H9 (cell line): ENCODE measurements at regions not wholly inside any gene's neighbourhood (a gene's known extent, or its start where the extent isn't known, plus 50 kb on each side); places are given as distances from the start of the nearest gene placed in this dataset.

Source experiments
- DNase-seq: peaks from one replicate; pipeline ENCODE4 v3.0.0-alpha.2; 2017
- H2AFZ ChIP-seq: one replicate; pipeline ENCODE4 v1.6.1; 2013; ENCODE audit warnings: mild to moderate bottlenecking, low read length, control low read depth, moderate library complexity
- H2AK5ac ChIP-seq: 2 replicates; pipeline ENCODE4 v1.6.1; 2013; ENCODE audit warnings: low read length, control low read depth, mixed read lengths; ENCODE audit not compliant: insufficient read length
- H2BK120ac ChIP-seq: one replicate; pipeline ENCODE4 v1.6.1; 2013; ENCODE audit warnings: low read depth, mild to moderate bottlenecking, low read length, control low read depth, inconsistent platforms; ENCODE audit not compliant: poor library complexity, severe bottlenecking
- H2BK12ac ChIP-seq: 2 replicates; pipeline ENCODE4 v1.6.1; 2013; ENCODE audit warnings: low read length, control low read depth, mixed read lengths, low read depth; ENCODE audit not compliant: insufficient read length
- H2BK15ac ChIP-seq: 2 replicates; pipeline ENCODE4 v1.6.1; 2013; ENCODE audit warnings: low read depth, low read length, control low read depth
- H2BK20ac ChIP-seq: one replicate; pipeline ENCODE4 v1.6.1; 2013; ENCODE audit warnings: low read depth, mild to moderate bottlenecking, low read length, control low read depth, inconsistent platforms; ENCODE audit not compliant: poor library complexity, severe bottlenecking
- H2BK5ac ChIP-seq: 2 replicates; pipeline ENCODE4 v1.6.1; 2013; ENCODE audit warnings: low read length, control low read depth, mixed read lengths; ENCODE audit not compliant: insufficient read length
- H3K14ac ChIP-seq: 2 replicates; pipeline ENCODE4 v1.6.1; 2013; ENCODE audit warnings: low read length, control low read depth; ENCODE audit not compliant: insufficient read depth
- H3K18ac ChIP-seq: 2 replicates; pipeline ENCODE4 v1.6.1; 2013; ENCODE audit warnings: low read depth, mild to moderate bottlenecking, mixed read lengths, low read length, control low read depth; ENCODE audit not compliant: insufficient read length
- H3K23ac ChIP-seq: 2 replicates; pipeline ENCODE4 v1.6.1; 2013; ENCODE audit warnings: low read length, control low read depth, mixed read lengths, low read depth; ENCODE audit not compliant: insufficient read length
- H3K23me2 ChIP-seq: 2 replicates; pipeline ENCODE4 v1.6.1; 2013; ENCODE audit warnings: low read depth, mild to moderate bottlenecking, mixed read lengths, low read length, control low read depth; ENCODE audit not compliant: insufficient read length, poor library complexity, severe bottlenecking
- H3K27ac ChIP-seq: 2 replicates; pipeline ENCODE4 v1.5.1; 2013; ENCODE audit warnings: low read length, control low read depth, mixed read lengths, low read depth; ENCODE audit not compliant: insufficient read length
- H3K27me3 ChIP-seq: 2 replicates; pipeline ENCODE4 v1.6.1; 2013; ENCODE audit warnings: low read length, control low read depth, inconsistent platforms; ENCODE audit not compliant: insufficient read depth
- H3K4ac ChIP-seq: 2 replicates; pipeline ENCODE4 v1.6.1; 2013; ENCODE audit warnings: low read depth, mild to moderate bottlenecking, control low read depth, inconsistent platforms, low read length, moderate library complexity
- H3K4me1 ChIP-seq: 2 replicates; pipeline ENCODE4 v1.6.1; 2013; ENCODE audit warnings: low read length, control low read depth, inconsistent platforms; ENCODE audit not compliant: insufficient read depth
- H3K4me2 ChIP-seq: 2 replicates; pipeline ENCODE4 v1.6.1; 2013; ENCODE audit warnings: low read length, control low read depth, mixed read lengths; ENCODE audit not compliant: insufficient read length, insufficient read depth
- H3K56ac ChIP-seq: 2 replicates; pipeline ENCODE4 v1.6.1; 2013; ENCODE audit warnings: low read depth, mild to moderate bottlenecking, mixed read lengths, low read length, control low read depth; ENCODE audit not compliant: insufficient read length
- H3K79me1 ChIP-seq: 2 replicates; pipeline ENCODE4 v1.6.1; 2013; ENCODE audit warnings: low read depth, mild to moderate bottlenecking, moderate library complexity, low read length, control low read depth, inconsistent platforms; ENCODE audit not compliant: insufficient read depth, poor library complexity, severe bottlenecking
- H3K79me2 ChIP-seq: 2 replicates; pipeline ENCODE4 v1.6.1; 2013; ENCODE audit warnings: low read length, control low read depth, inconsistent platforms; ENCODE audit not compliant: insufficient read depth
- H3K9ac ChIP-seq: 2 replicates; pipeline ENCODE4 v1.6.1; 2013; ENCODE audit warnings: low read length, control low read depth, mixed read lengths; ENCODE audit not compliant: insufficient read length; ENCODE audit errors: extremely low read depth
- H3K9me3 ChIP-seq: one replicate; pipeline ENCODE4 v1.6.1; 2013; ENCODE audit warnings: low read depth, low read length, inconsistent platforms; ENCODE audit not compliant: control insufficient read depth
- H3T11ph ChIP-seq: one replicate; pipeline ENCODE4 v1.6.1; 2013; ENCODE audit warnings: mild to moderate bottlenecking, low read length, control low read depth, inconsistent platforms
- H4K20me1 ChIP-seq: one replicate; pipeline ENCODE4 v1.6.1; 2013; ENCODE audit not compliant: control insufficient read depth, insufficient read length, insufficient read depth
- H4K5ac ChIP-seq: 2 replicates; pipeline ENCODE4 v1.6.1; 2013; ENCODE audit warnings: low read depth, mild to moderate bottlenecking, mixed read lengths, low read length, control low read depth; ENCODE audit not compliant: insufficient read length
- H4K8ac ChIP-seq: replicated peaks from 2 replicates; pipeline ENCODE4 v1.6.1; 2013; ENCODE audit warnings: low read length, control low read depth, mixed read lengths, low read depth; ENCODE audit not compliant: insufficient read length
- H4K91ac ChIP-seq: 2 replicates; pipeline ENCODE4 v1.6.1; 2013; ENCODE audit warnings: low read depth, mild to moderate bottlenecking, moderate library complexity, mixed read lengths, low read length, control low read depth; ENCODE audit not compliant: insufficient read length
- H3K27ac Mint-ChIP-seq, 3 experiments: 2 replicates in 2 of 3; 3 replicates in 1 of 3; pipeline ENCODE4 v1.8.0; 2020 to 2021; ENCODE audit warnings: mixed read lengths in 3 of 3, mild to moderate bottlenecking in 1 of 3, moderate library complexity in 1 of 3
- H3K27me3 Mint-ChIP-seq: 2 replicates; pipeline ENCODE4 v1.8.0; 2021; ENCODE audit warnings: low read depth, mild to moderate bottlenecking, moderate library complexity, mixed read lengths
- H3K36me3 Mint-ChIP-seq, 3 experiments: 2 replicates in 2 of 3; 3 replicates in 1 of 3; pipeline ENCODE4 v1.8.0; 2020 to 2021; ENCODE audit warnings: low read depth in 3 of 3, mixed read lengths in 3 of 3; ENCODE audit not compliant: insufficient read depth in 1 of 3
- H3K4me1 Mint-ChIP-seq, 2 experiments: 2 replicates each; pipeline ENCODE4 v1.8.0; 2020; ENCODE audit warnings: mixed read lengths in 2 of 2
- H3K4me3 Mint-ChIP-seq, 2 experiments: 2 replicates in 1 of 2; 3 replicates in 1 of 2; pipeline ENCODE4 v1.8.0; 2020 to 2021; ENCODE audit warnings: mild to moderate bottlenecking in 2 of 2, mixed read lengths in 2 of 2, moderate library complexity in 1 of 2
- H3K9me3 Mint-ChIP-seq, 2 experiments: 2 replicates in 1 of 2; 3 replicates in 1 of 2; pipeline ENCODE4 v1.8.0; 2020; ENCODE audit warnings: mild to moderate bottlenecking in 2 of 2, mixed read lengths in 2 of 2, moderate library complexity in 1 of 2
- WGBS: extraction: QIAGEN DNeasy Blood & Tissue Kit; methylation state at CpG from one replicate; pipeline ENCODE4 v1.1.7; 2013; ENCODE audit warnings: missing lambda C conversion rate, low lambda C conversion rate, mixed read lengths; ENCODE audit not compliant: insufficient read length; ENCODE audit errors: extremely low coverage; 5-methylcytosine and 5-hydroxymethylcytosine counted together
- TF ChIP-seq, protein P1 (sequence below): fragments of 200-600 bp; sonication (generic); conservative IDR thresholded peaks from 3 replicates; pipeline ENCODE4 v1.8.0; 2021; ENCODE audit warnings: antibody characterized with exemption, mild to moderate bottlenecking

DNA sequence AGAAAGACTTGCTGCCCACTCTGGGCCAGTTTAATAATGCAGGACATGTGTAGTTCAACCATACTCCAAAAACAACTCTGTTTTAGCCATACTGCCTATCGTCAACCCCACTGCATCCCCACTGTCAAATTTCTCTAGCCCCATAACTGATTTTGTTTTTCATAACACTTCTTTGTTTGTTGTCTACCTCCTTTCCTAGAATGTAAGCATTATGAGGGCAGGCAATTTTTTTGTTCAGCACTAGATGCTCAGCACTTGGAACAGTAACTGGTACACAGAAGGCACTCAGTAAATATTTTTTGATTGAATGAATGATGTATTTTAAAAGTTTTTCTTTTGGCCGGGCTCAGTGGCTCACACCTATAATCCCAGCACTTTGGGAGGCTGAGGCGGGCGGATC lies 183.8 kb upstream of the MKLN1 start:
- H3K4me1 ChIP-seq = no peaks in the 10 kb centered on the region
- H3K18ac ChIP-seq = no peak overlapping the region
- H3K23ac ChIP-seq = no peak overlapping the region
- no peak overlapping the region for H3K56ac ChIP-seq
- H3K27me3 ChIP-seq = no peaks in the 10 kb centered on the region
- no peaks in the 10 kb centered on the region for H3K27me3 Mint-ChIP-seq
- H3K4me2 ChIP-seq = no peak overlapping the region
- H2BK120ac ChIP-seq = no peak overlapping the region
- H3K27ac Mint-ChIP-seq = no peak overlapping the region
- H3K9ac ChIP-seq = no peak overlapping the region
- peaks cover 0 to 8% (median 0%) of the 10 kb centered on the region in 3 experiments; a peak in 4 of 7 replicates for H3K36me3 Mint-ChIP-seq
- no peak overlapping the region for H2AK5ac ChIP-seq
- no peak overlapping the region for H3K27ac ChIP-seq
- no peak overlapping the region for H2BK12ac ChIP-seq
- H3K4ac ChIP-seq = no peak overlapping the region
- H3K4me1 Mint-ChIP-seq = no peaks in the 10 kb centered on the region
- no peak overlapping the region for H4K91ac ChIP-seq
- H3K79me1 ChIP-seq = no peaks in the 10 kb centered on the region
- TF ChIP-seq, protein P1, sequence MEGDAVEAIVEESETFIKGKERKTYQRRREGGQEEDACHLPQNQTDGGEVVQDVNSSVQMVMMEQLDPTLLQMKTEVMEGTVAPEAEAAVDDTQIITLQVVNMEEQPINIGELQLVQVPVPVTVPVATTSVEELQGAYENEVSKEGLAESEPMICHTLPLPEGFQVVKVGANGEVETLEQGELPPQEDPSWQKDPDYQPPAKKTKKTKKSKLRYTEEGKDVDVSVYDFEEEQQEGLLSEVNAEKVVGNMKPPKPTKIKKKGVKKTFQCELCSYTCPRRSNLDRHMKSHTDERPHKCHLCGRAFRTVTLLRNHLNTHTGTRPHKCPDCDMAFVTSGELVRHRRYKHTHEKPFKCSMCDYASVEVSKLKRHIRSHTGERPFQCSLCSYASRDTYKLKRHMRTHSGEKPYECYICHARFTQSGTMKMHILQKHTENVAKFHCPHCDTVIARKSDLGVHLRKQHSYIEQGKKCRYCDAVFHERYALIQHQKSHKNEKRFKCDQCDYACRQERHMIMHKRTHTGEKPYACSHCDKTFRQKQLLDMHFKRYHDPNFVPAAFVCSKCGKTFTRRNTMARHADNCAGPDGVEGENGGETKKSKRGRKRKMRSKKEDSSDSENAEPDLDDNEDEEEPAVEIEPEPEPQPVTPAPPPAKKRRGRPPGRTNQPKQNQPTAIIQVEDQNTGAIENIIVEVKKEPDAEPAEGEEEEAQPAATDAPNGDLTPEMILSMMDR = no peak
- no peak overlapping the region for H4K5ac ChIP-seq
- no peak overlapping the region for H3K4me3 Mint-ChIP-seq
- H2BK20ac ChIP-seq = no peak overlapping the region
- no peaks in the 10 kb centered on the region for H3K23me2 ChIP-seq
- H2BK15ac ChIP-seq = no peak overlapping the region
- H3K14ac ChIP-seq = no peak overlapping the region
- WGBS = no CpG with 5 or more reads among the region's 4 CpGs
- no peak overlapping the region for H2BK5ac ChIP-seq
- DNase-seq = no peak
- no peak overlapping the region for H3T11ph ChIP-seq
- H4K8ac ChIP-seq = no peak overlapping the region
- H2AFZ ChIP-seq = no peak overlapping the region
- no peaks in the 10 kb centered on the region for H4K20me1 ChIP-seq
- H3K79me2 ChIP-seq = no peaks in the 10 kb centered on the region
- H3K9me3 ChIP-seq = no peaks in the 10 kb centered on the region
- peaks cover 8 to 10% of the 10 kb centered on the region in 2 experiments; a peak in 4 of 5 replicates for H3K9me3 Mint-ChIP-seq
